ENCODE measurements at regions not wholly inside any gene's neighbourhood (a gene's known extent, or its start where the extent isn't known, plus 50 kb on each side); places are given as distances from the start of the nearest gene placed in this dataset.

GRCh38 chr4:144504883-144505282, 141.1 kb upstream of the HHIP start:
- H3K4me3 Mint-ChIP-seq = no peak overlapping the region
- H3K27ac Mint-ChIP-seq = no peak overlapping the region
- H3K9me3 Mint-ChIP-seq = no peaks in the 10 kb centered on the region
- H3K4me1 Mint-ChIP-seq = no peaks in the 10 kb centered on the region
- no peaks in the 10 kb centered on the region for H3K27me3 Mint-ChIP-seq
- ATAC-seq (replicated peaks) = no peak
- H3K36me3 Mint-ChIP-seq (ENCODE audit: low read depth) = no peaks in the 10 kb centered on the region

GRCh38 chr4:144507311-144508101, 138.4 kb upstream of the HHIP start:
- Mint-ChIP-seq H3K4me1 (no peaks in the 10 kb centered on the region), H3K4me3 (no peak overlapping the region), H3K27me3 (no peaks in the 10 kb centered on the region), H3K9me3 (no peaks in the 10 kb centered on the region), H3K36me3 (ENCODE audit: low read depth) (no peaks in the 10 kb centered on the region), H3K27ac (no peak overlapping the region)
- no peak for ATAC-seq (replicated peaks)

GRCh38 chr4:144509088-144510015, 136.6 kb upstream of the HHIP start:
- Mint-ChIP-seq H3K9me3 (no peaks in the 10 kb centered on the region), H3K27ac (no peak overlapping the region), H3K36me3 (ENCODE audit: low read depth) (no peaks in the 10 kb centered on the region), H3K4me1 (no peaks in the 10 kb centered on the region), H3K4me3 (no peak overlapping the region), H3K27me3 (no peaks in the 10 kb centered on the region)
- ATAC-seq (replicated peaks) = no peak

- H3K9me3 Mint-ChIP-seq = no peaks in the 10 kb centered on the region
- H3K36me3 Mint-ChIP-seq (ENCODE audit: low read depth) = no peaks in the 10 kb centered on the region
- no peak overlapping the region for H3K27ac Mint-ChIP-seq
- H3K4me1 Mint-ChIP-seq = no peaks in the 10 kb centered on the region
- H3K4me3 Mint-ChIP-seq = no peak overlapping the region
- no peaks in the 10 kb centered on the region for H3K27me3 Mint-ChIP-seq
- ATAC-seq (replicated peaks) = no peak
These were observed 131.2 kb upstream of the HHIP start for GRCh38 chr4:144514736-144515135.

- no peak for ATAC-seq (replicated peaks)
- no peaks in the 10 kb centered on the region for H3K9me3 Mint-ChIP-seq
These were observed 127.6 kb upstream of the HHIP start for GRCh38 chr4:144518181-144518895.

GRCh38 chr4:144531841-144532240, 114.1 kb upstream of the HHIP start:
- no peak overlapping the region for H3K4me3 Mint-ChIP-seq
- H3K4me1 Mint-ChIP-seq = no peaks in the 10 kb centered on the region
- no peak overlapping the region for H3K27ac Mint-ChIP-seq
- no peaks in the 10 kb centered on the region for H3K9me3 Mint-ChIP-seq
- H3K36me3 Mint-ChIP-seq (ENCODE audit: low read depth) = no peaks in the 10 kb centered on the region
- H3K27me3 Mint-ChIP-seq = no peaks in the 10 kb centered on the region
- ATAC-seq (replicated peaks) = no peak

More at GRCh38 chr4:144518181-144518895, 127.6 kb upstream of the HHIP start:
- H3K4me3 Mint-ChIP-seq = no peak overlapping the region
- no peaks in the 10 kb centered on the region for H3K27me3 Mint-ChIP-seq
- H3K4me1 Mint-ChIP-seq = no peaks in the 10 kb centered on the region
- no peak overlapping the region for H3K27ac Mint-ChIP-seq
- H3K36me3 Mint-ChIP-seq (ENCODE audit: low read depth) = no peaks in the 10 kb centered on the region

GRCh38 chr4:144547678-144548298, 98.2 kb upstream of the HHIP start:
- no peak overlapping the region for H3K4me3 Mint-ChIP-seq
- H3K27me3 Mint-ChIP-seq = peaks cover 3% of the 10 kb centered on the region
- H3K9me3 Mint-ChIP-seq = peaks cover 7% of the 10 kb centered on the region
- H3K27ac Mint-ChIP-seq = no peak overlapping the region
- H3K36me3 Mint-ChIP-seq (ENCODE audit: low read depth) = no peaks in the 10 kb centered on the region
- no peaks in the 10 kb centered on the region for H3K4me1 Mint-ChIP-seq
- ATAC-seq (replicated peaks) = no peak

- ATAC-seq (replicated peaks) = no peak
- Mint-ChIP-seq H3K36me3 (ENCODE audit: low read depth) (no peaks in the 10 kb centered on the region), H3K4me3 (no peak overlapping the region), H3K27me3 (peaks cover 7% of the 10 kb centered on the region), H3K9me3 (no peaks in the 10 kb centered on the region), H3K27ac (no peak overlapping the region), H3K4me1 (no peaks in the 10 kb centered on the region)
These were observed 89.3 kb upstream of the HHIP start for GRCh38 chr4:144556636-144557035.

- Mint-ChIP-seq H3K4me3 (no peak overlapping the region), H3K9me3 (no peaks in the 10 kb centered on the region), H3K36me3 (ENCODE audit: low read depth) (no peaks in the 10 kb centered on the region), H3K27ac (no peak overlapping the region), H3K4me1 (no peaks in the 10 kb centered on the region), H3K27me3 (peaks cover 7% of the 10 kb centered on the region)
- ATAC-seq (replicated peaks) = no peak
These were observed 88.6 kb upstream of the HHIP start for GRCh38 chr4:144557404-144557803.

- Mint-ChIP-seq H3K27ac (no peak overlapping the region), H3K4me3 (no peak overlapping the region), H3K9me3 (no peaks in the 10 kb centered on the region), H3K27me3 (no peaks in the 10 kb centered on the region), H3K36me3 (ENCODE audit: low read depth) (no peaks in the 10 kb centered on the region), H3K4me1 (no peaks in the 10 kb centered on the region)
- ATAC-seq (replicated peaks) = no peak
These were observed 83.8 kb upstream of the HHIP start for GRCh38 chr4:144562019-144562705.

- no peaks in the 10 kb centered on the region for H3K36me3 Mint-ChIP-seq (ENCODE audit: low read depth)
- H3K9me3 Mint-ChIP-seq = no peaks in the 10 kb centered on the region
- H3K27ac Mint-ChIP-seq = no peak overlapping the region
- H3K4me1 Mint-ChIP-seq = no peaks in the 10 kb centered on the region
- no peaks in the 10 kb centered on the region for H3K27me3 Mint-ChIP-seq
- ATAC-seq (replicated peaks) = no peak
- H3K4me3 Mint-ChIP-seq = no peak overlapping the region
These were observed 81.6 kb upstream of the HHIP start for GRCh38 chr4:144564358-144564757.

GRCh38 chr4:144565527-144566195, 80.3 kb upstream of the HHIP start:
- H3K4me1 Mint-ChIP-seq = no peaks in the 10 kb centered on the region
- H3K27me3 Mint-ChIP-seq = no peaks in the 10 kb centered on the region
- H3K4me3 Mint-ChIP-seq = no peak overlapping the region
- no peak overlapping the region for H3K27ac Mint-ChIP-seq
- H3K36me3 Mint-ChIP-seq (ENCODE audit: low read depth) = no peaks in the 10 kb centered on the region
- no peaks in the 10 kb centered on the region for H3K9me3 Mint-ChIP-seq
- no peak for ATAC-seq (replicated peaks)

GRCh38 chr4:144572660-144573059, 73.3 kb upstream of the HHIP start:
- H3K27ac Mint-ChIP-seq = no peak overlapping the region
- H3K36me3 Mint-ChIP-seq (ENCODE audit: low read depth) = no peaks in the 10 kb centered on the region
- no peaks in the 10 kb centered on the region for H3K27me3 Mint-ChIP-seq
- no peaks in the 10 kb centered on the region for H3K9me3 Mint-ChIP-seq
- H3K4me3 Mint-ChIP-seq = no peak overlapping the region
- ATAC-seq (replicated peaks) = no peak
- H3K4me1 Mint-ChIP-seq = no peaks in the 10 kb centered on the region

Data from activated T-helper 17 cell treated with anti-CD3 and anti-CD28 coated beads, Interleukin-2, amount 50 U/mL, for 72 hours (primary cell).